HG03520 (cell line): ENCODE measurements at regions not wholly inside any gene's neighbourhood (a gene's known extent, or its start where the extent isn't known, plus 50 kb on each side); places are given as distances from the start of the nearest gene placed in this dataset.

Source experiments
- ATAC-seq: cut with Tn5 transposase; IDR thresholded peaks from one replicate; pipeline ENCODE4 v1.9.1; 2021; ENCODE audit warnings: mild to moderate bottlenecking, moderate library complexity; ENCODE audit not compliant: unreplicated experiment

- no peak for ATAC-seq
These were observed 600.0 kb downstream of the FGF9 start for GRCh38 chr13:22270881-22271280.

GRCh38 chr13:22271903-22272302, 601.0 kb downstream of the FGF9 start:
- no peak for ATAC-seq

GRCh38 chr13:22275393-22275792, 604.5 kb downstream of the FGF9 start:
- no peak for ATAC-seq

GRCh38 chr13:22276616-22277015, 605.7 kb downstream of the FGF9 start:
- no peak for ATAC-seq

- peak; percentile 65 for ATAC-seq
These were observed 607.6 kb downstream of the FGF9 start for GRCh38 chr13:22278336-22278929.

- ATAC-seq: no peak
These were observed 615.0 kb downstream of the FGF9 start for GRCh38 chr13:22285867-22286266.

GRCh38 chr13:22286338-22286737, 615.5 kb downstream of the FGF9 start:
- no peak for ATAC-seq

GRCh38 chr13:22287343-22287920, 616.6 kb downstream of the FGF9 start:
- no peak for ATAC-seq

- no peak for ATAC-seq
These were observed 617.6 kb downstream of the FGF9 start for GRCh38 chr13:22288496-22288895.

- ATAC-seq: no peak
These were observed 618.8 kb downstream of the FGF9 start for GRCh38 chr13:22289711-22290110.

GRCh38 chr13:22298530-22298929, 627.7 kb downstream of the FGF9 start:
- ATAC-seq: no peak

- no peak for ATAC-seq
These were observed 641.0 kb downstream of the FGF9 start for GRCh38 chr13:22311734-22312404.

- ATAC-seq: no peak
These were observed 641.5 kb downstream of the FGF9 start for GRCh38 chr13:22312405-22312803.

- ATAC-seq: no peak
These were observed 645.7 kb downstream of the FGF9 start for GRCh38 chr13:22316494-22317025.

GRCh38 chr13:22320991-22321390, 650.1 kb downstream of the FGF9 start:
- no peak for ATAC-seq

- ATAC-seq: no peak
These were observed 654.9 kb downstream of the FGF9 start for GRCh38 chr13:22325761-22326160.

GRCh38 chr13:22332416-22332815, 661.5 kb downstream of the FGF9 start:
- no peak for ATAC-seq

GRCh38 chr13:22336460-22336859, 665.6 kb downstream of the FGF9 start:
- no peak for ATAC-seq

- ATAC-seq: no peak
These were observed 686.3 kb downstream of the FGF9 start for GRCh38 chr13:22357132-22357531.

- no peak for ATAC-seq
These were observed 698.2 kb downstream of the FGF9 start for GRCh38 chr13:22369090-22369489.

GRCh38 chr13:22369840-22370239, 699.0 kb downstream of the FGF9 start:
- ATAC-seq: no peak

GRCh38 chr13:22372261-22372660, 701.4 kb downstream of the FGF9 start:
- ATAC-seq: no peak
